ENCODE measurements at regions not wholly inside any gene's neighbourhood (a gene's known extent, or its start where the extent isn't known, plus 50 kb on each side); places are given as distances from the start of the nearest gene placed in this dataset.
A peak's percentile ranks its signal among the peaks of the same experiment; 100 is the strongest.

DNA sequence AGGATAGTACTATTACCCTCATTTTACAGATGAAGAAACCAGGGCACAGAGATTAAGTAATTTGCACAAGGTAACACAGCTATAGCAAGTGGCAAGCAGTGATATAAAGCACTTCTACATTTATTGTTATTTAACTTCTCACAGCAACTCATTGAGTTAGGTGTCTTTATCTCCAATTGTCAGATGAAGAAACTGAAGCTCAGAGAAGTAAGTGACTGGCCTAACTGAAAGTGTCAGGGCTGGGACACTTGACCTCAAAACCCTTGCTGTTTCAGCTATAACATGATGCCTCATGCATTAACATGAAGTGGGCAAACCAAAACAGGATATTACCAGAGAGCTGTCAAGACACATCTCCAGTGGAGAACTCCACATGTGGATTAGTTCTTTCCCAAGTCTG lies 65.8 kb upstream of the LEKR1 start:
- no peak for TF ChIP-seq CTCF (IDR thresholded peaks at IDR 0.05)
- Mint-ChIP-seq H3K27me3 (ENCODE audit: low read depth, poor library complexity) (no peaks in the 10 kb centered on the region), H3K4me1 (peaks cover 29% of the 10 kb centered on the region), H3K27ac (peak overlapping the region; percentile 81), H3K4me3 (no peak overlapping the region), H3K36me3 (ENCODE audit: low read depth) (no peaks in the 10 kb centered on the region), H3K9me3 (peaks cover 11% of the 10 kb centered on the region)
- DNase-seq = no peak

DNA sequence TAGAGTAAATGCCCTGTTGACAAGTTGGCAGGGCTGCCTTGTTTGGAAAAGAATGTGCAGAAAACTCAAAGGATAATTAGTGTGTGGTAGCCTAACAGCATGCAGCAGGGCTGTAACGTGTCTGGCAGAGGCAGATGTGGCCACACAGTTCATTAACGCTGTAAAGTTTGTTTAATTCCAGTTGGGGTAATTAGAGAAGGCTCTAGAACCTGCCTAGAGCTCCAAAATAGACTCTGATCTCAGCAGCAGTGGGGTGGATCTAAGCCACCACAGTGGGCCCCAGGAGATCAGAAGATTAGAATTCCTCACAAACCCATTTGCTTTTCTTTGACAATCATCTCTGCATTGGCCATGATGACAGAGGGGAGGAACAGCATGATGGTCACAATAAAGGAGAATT lies 65.1 kb upstream of the LEKR1 start:
- Mint-ChIP-seq H3K9me3 (peaks cover 11% of the 10 kb centered on the region), H3K27me3 (ENCODE audit: low read depth, poor library complexity) (no peaks in the 10 kb centered on the region), H3K4me3 (no peak overlapping the region), H3K4me1 (peaks cover 29% of the 10 kb centered on the region), H3K36me3 (ENCODE audit: low read depth) (no peaks in the 10 kb centered on the region), H3K27ac (peak overlapping the region; percentile 81)
- TF ChIP-seq CTCF (IDR thresholded peaks at IDR 0.05) = no peak
- DNase-seq = no peak

DNA sequence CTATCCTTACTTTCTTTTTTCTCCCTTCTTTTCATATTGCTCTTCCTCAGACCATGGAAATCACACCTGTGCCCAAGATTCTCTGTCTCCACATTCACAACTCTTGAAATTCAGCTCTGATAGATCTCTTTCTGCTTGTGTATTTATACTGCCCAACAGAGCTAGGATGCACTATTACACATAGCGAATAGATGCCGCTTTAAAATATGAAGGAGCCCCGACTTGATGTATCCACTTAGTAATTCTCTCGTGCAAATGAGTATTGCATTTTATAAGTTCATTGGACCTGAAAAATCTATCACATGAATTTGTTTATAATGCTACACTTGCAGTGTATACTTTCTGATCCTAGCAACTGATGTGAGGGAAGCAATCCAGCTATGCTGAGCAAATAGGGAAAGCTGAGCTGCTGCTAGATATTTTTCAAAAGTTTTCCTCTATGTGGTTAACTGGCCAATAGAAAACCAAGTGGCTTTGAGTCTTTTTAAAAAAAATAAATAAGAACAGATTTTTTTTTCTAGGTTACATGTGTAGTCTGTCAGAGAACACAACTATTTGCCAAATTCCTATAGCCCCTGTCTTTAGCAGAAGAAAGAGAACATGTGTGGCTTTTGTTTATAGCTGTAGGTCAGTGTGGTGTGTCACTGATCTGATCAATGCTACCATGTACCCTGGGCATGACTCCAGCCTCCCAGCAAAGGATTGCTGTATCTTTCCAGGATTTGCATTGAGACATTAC lies 64.3 kb upstream of the LEKR1 start:
- no peak overlapping the region for H3K27ac Mint-ChIP-seq
- H3K9me3 Mint-ChIP-seq = peaks cover 9% of the 10 kb centered on the region
- no peak for DNase-seq
- H3K4me3 Mint-ChIP-seq = no peak overlapping the region
- peaks cover 33% of the 10 kb centered on the region for H3K4me1 Mint-ChIP-seq
- TF ChIP-seq CTCF (IDR thresholded peaks at IDR 0.05) = no peak
- H3K36me3 Mint-ChIP-seq (ENCODE audit: low read depth) = no peaks in the 10 kb centered on the region
- no peaks in the 10 kb centered on the region for H3K27me3 Mint-ChIP-seq (ENCODE audit: low read depth, poor library complexity)

DNA sequence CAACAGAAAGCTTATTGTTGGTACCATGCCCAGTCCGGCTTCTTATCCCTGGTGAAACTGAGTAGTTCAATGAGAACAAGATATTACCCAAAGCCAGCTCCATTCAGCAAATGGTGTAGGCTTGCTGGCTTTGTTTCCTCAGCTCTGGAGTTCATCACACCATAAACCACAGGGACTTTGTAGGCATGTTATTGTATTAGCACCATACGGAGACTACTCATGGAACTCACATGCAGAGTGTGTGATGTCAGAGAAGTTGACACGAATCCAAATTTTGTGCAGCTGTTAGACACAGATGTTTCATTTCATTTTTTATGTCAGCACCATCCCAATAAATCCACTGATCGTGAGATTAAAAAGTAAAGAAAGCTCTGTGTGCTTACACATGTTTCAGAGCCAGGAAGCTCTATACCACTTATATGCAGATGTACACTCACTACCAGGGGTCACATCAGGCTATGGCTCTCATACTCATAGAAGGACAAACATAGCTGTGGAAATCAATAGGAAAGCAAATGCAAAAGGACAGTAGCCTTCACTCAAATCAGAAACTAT lies 63.4 kb upstream of the LEKR1 start:
- no peak for TF ChIP-seq CTCF (IDR thresholded peaks at IDR 0.05)
- Mint-ChIP-seq H3K36me3 (ENCODE audit: low read depth) (no peaks in the 10 kb centered on the region), H3K4me1 (peaks cover 35% of the 10 kb centered on the region), H3K4me3 (no peak overlapping the region), H3K9me3 (peaks cover 6% of the 10 kb centered on the region), H3K27ac (no peak overlapping the region), H3K27me3 (ENCODE audit: low read depth, poor library complexity) (no peaks in the 10 kb centered on the region)
- no peak for DNase-seq

DNA sequence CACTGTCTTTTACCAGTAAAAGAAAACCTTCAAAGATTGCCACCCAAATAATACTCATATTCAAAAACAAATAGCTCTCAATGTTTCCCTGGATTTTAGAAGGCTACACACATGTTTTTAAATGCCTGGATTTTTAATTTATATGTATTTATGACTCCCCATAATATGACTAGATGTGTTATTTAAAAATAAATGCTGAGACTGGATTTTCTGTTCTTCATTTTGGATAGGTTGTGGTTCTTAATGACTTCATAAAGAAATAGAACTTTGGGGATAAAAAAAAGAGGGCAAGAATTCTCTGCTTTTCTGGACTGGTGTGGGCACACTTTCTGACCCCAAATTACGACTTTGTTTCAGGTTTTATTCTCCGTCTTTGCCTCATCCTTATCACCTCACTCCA lies 62.8 kb upstream of the LEKR1 start:
- H3K4me3 Mint-ChIP-seq = no peak overlapping the region
- TF ChIP-seq CTCF (IDR thresholded peaks at IDR 0.05) = no peak
- no peaks in the 10 kb centered on the region for H3K36me3 Mint-ChIP-seq (ENCODE audit: low read depth)
- no peaks in the 10 kb centered on the region for H3K9me3 Mint-ChIP-seq
- H3K4me1 Mint-ChIP-seq = peaks cover 35% of the 10 kb centered on the region
- DNase-seq = no peak
- H3K27ac Mint-ChIP-seq = peak overlapping the region; percentile 52
- H3K27me3 Mint-ChIP-seq (ENCODE audit: low read depth, poor library complexity) = no peaks in the 10 kb centered on the region

Measured in nephron progenitor cell (in vitro differentiated cells).